AG09319 (cell line): ENCODE measurements at regions not wholly inside any gene's neighbourhood (a gene's known extent, or its start where the extent isn't known, plus 50 kb on each side); places are given as distances from the start of the nearest gene placed in this dataset.

Source experiments
- DNase-seq: peaks from one replicate; pipeline ENCODE4 v3.0.0-alpha.2; 2010; ENCODE audit warnings: low read depth; ENCODE audit errors: extremely low read depth
- TF ChIP-seq, protein P1 (sequence below): IDR thresholded peaks from 2 replicates; pipeline ENCODE4 v1.5.1; 2011; ENCODE audit warnings: low read depth, mild to moderate bottlenecking, inconsistent platforms, low read length, moderate library complexity

DNA sequence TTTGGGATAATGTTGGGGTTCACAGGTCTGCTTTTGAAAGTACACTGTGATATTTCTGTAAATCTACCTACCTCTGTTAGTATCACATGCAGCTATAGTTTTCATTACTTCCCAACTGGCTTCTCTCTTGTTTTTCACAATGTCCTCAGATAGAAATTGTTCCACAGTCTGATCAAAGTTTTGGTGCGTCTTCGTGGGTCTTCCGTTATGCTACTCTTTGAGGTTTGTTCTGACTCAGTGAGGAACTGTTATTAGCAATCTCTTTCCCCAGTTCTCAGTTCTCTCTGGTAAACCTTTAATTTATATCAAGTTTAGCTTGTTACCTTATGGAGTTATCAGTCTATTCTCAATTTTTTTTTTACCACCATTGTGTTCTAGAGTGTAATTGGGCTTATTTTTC is 2061.2 kb upstream of the CDH9 start:
- no peak for DNase-seq
- TF ChIP-seq, protein P1, sequence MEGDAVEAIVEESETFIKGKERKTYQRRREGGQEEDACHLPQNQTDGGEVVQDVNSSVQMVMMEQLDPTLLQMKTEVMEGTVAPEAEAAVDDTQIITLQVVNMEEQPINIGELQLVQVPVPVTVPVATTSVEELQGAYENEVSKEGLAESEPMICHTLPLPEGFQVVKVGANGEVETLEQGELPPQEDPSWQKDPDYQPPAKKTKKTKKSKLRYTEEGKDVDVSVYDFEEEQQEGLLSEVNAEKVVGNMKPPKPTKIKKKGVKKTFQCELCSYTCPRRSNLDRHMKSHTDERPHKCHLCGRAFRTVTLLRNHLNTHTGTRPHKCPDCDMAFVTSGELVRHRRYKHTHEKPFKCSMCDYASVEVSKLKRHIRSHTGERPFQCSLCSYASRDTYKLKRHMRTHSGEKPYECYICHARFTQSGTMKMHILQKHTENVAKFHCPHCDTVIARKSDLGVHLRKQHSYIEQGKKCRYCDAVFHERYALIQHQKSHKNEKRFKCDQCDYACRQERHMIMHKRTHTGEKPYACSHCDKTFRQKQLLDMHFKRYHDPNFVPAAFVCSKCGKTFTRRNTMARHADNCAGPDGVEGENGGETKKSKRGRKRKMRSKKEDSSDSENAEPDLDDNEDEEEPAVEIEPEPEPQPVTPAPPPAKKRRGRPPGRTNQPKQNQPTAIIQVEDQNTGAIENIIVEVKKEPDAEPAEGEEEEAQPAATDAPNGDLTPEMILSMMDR, result no peak

DNA sequence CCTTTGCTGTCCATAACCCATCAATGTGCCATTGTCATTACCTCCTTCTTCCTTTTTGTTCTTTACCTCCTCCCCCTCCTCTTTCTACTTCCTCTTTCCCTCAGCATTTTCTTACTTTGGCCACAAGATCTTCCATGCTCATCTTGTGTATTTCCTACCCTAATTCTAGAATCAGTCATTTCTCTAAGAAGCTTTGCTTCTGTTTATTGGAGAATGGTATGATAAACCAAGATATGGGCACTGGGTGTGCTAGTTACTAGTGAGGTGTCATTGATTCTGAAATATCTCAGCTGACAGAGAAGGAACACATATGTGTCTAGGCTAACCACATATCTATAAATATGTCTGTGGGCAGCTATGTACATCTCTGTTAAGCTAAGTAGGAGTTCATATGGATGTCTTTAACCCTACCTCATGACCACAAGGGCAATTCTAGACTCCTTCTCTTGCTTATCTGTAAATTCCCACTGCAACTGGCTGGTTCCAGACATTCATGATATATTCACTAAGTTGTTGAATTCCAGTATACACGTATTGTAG is 2051.3 kb upstream of the CDH9 start:
- TF ChIP-seq, protein P1, result no peak
- DNase-seq, result no peak

DNA sequence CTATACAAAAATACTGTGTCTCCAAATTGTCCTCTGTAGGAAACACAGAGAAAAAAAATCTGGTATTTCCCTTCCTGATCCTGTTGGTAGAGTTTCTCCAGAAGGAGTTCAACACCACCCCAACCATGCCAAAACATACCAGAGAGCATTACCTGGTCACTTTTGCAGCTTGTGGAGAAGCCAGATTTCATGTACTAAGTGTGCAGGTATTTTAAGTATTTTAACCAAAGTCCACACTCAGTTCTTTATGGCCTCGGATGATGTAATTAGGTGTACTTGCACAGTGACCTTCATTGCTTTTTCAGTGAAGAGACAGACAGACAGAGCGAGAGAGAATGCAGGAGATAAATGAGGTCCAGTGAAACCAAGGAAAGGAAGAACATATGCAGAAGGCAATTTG is 2046.8 kb upstream of the CDH9 start:
- no peak for DNase-seq
- TF ChIP-seq, protein P1, result no peak

DNA sequence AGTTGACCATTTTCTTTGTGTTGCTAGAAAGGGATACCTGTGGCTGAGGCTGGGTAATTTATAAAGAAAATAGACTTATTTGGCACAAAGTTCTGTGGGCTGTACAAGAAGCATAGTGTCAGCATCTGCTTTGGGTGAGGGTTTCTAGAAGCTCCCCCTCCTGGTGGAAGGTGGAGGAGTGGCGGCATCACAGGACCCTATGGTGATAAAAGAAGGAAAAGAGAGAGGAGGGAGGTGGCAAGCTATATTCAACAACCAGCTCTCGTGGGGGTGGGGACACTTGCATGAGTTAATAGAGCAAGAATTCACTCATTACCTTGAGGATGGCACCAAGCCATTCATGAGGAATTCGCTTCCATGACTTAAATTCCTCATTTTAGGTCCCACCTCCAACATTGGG is 2041.4 kb upstream of the CDH9 start:
- TF ChIP-seq, protein P1, result no peak

DNA sequence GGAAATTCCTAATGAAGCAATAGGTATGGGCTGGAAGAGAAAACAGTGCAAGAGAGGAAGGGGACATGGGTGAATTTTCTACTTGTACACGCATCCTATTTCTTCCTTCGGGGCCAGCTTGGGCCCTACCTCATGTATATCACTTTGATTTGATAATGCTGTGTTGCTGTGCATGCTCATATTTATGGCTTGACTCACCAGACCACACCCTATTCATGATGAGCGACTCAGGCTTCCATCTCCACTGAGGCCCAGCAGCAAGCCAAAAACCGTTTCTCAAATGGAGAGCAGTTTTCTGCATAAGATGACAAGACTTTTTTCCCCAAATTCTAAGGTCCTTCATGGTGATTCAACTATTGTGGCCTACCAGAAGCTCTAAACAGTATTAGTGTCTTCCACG is 2039.1 kb upstream of the CDH9 start:
- TF ChIP-seq, protein P1, result no peak
- no peak for DNase-seq

More for the DNA sequence above, 2041.4 kb upstream of the CDH9 start:
- no peak for DNase-seq

DNA sequence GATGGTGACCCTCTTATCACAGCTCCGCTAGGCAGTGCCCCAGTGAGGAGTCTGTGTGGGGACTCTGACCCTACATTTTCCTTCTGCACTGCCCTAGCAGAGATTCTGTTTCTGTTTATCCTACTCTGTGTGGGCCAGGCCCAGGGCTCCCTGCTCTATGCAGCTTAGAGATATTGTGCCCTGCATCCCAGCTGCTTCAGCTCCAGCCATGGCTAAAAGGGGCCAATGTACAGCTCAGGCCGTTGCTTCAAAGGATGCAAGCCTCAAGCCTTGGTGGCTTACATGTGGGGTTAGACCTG is 2030.7 kb upstream of the CDH9 start:
- DNase-seq, result no peak
- TF ChIP-seq, protein P1, result no peak

DNA sequence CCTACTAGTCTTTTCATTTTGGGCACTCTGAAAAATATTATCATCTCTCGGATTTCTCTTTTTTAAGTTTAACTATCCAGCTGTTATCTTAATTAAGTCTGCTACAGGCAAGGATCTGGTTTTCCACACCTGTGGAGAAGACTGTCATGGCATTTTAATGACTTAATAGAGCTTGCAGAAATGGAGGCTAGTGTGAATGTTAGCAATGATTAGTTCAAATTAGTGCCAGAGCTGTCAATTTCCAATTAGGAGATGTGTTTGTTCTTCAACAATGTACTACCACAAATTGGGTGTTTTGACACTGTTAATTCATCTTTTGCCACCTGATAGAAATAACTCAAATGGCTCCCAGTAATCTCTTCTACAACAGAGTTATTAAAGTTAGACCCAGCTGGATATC is 2023.0 kb upstream of the CDH9 start:
- TF ChIP-seq, protein P1, result no peak

More for the DNA sequence above, 2023.0 kb upstream of the CDH9 start:
- DNase-seq, result no peak
